GM19043 (cell line): ENCODE measurements at regions not wholly inside any gene's neighbourhood (a gene's known extent, or its start where the extent isn't known, plus 50 kb on each side); places are given as distances from the start of the nearest gene placed in this dataset.

Experiments used
- ATAC-seq: cut with Tn5 transposase; IDR thresholded peaks from one replicate; pipeline ENCODE4 v1.9.1; 2021; ENCODE audit warnings: low read depth; ENCODE audit not compliant: unreplicated experiment

DNA sequence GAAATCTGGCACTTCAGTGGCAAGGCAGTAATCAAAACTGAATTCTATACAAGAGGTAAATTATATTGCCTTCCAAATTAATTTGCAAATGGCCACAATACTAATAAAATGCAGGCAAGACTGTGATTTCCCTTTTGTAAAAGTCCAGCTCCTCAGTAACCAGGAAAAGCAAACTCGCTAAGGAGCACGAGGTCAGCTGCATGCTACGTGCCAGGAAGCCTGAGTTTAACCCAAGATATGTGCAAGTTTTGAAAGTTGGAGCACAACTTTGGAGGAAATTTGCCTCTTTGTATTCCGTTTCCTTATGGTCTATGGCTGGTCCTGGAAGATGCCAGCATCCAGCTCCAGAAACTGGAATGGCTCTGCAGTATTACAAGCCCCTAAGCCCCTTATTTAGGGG lies 226.8 kb upstream of the DYNLRB2 start:
- no peak for ATAC-seq

DNA sequence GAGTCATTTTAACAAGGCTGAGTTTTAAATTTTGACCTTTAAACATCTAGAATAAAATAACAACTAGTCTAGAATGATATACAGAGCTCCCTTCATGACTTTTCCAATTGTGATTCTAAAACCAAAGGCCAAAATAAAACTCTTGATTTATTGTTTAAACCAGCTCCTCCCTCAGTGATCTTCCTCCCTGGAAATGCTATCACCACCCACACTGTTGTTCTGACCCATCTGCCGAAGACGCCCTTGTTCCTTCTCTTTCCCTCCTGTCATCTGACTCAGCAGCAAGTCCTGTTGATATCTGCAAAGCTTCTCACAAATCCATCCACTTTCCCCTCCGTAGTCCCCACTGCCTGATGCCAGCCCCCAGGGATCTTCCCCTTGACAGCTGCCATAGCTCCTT lies 231.6 kb upstream of the DYNLRB2 start:
- no peak for ATAC-seq

DNA sequence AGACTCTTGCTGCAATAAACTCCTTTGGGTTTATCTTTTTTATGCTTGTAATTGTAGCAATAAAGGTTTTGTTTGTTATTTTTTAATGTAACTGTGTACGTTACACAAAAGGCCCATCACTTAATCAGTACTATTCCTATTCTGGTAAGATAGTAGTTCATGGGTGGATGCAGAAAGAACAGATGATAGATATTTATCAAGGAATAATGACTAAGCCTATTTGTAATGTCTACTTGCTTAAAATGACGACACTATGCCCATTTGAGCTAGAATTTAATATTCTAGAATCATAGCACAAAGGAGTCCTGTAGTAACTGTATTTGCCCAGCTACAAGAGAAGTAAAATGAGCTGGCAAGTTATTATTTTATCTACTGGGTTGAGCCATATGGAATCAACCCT lies 235.4 kb upstream of the DYNLRB2 start:
- no peak for ATAC-seq

DNA sequence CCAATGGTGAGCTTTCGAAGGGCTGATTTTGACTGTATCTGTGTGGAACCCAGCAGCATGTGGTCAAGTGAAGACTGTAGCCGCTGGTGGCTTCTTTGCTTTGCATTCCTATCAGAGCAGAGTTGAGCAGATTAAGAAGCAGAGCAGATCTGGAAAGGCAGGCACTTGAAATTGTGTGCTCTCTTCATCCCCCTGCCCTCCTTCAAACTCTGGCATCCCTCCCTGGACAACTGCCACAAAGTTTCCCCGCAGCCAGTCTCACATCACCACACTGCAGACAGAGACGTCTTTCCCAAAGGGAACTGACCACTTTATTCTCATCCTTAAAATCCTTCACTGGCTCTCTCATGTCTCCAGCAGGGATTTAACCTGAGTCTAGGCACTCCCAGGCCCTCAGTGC lies 237.1 kb upstream of the DYNLRB2 start:
- ATAC-seq: no peak

DNA sequence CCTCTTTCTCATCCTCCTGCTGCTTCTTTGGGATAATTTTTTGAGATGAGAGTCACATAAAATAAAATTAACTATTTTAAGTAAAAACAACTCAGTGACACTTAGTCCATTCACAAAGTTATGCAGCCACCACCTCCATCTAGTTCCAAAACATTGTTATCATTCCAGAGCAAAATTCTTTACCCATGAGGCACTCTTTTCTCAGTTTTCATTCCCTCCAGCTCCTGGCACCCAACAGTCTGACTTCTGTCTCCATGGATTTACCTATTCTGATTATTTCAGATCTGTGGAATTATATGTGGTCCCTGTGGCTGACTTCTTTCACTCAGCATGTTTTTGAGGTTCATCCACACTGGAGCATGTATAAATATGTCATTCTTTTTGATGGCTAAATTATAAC lies 239.9 kb upstream of the DYNLRB2 start:
- ATAC-seq: no peak

DNA sequence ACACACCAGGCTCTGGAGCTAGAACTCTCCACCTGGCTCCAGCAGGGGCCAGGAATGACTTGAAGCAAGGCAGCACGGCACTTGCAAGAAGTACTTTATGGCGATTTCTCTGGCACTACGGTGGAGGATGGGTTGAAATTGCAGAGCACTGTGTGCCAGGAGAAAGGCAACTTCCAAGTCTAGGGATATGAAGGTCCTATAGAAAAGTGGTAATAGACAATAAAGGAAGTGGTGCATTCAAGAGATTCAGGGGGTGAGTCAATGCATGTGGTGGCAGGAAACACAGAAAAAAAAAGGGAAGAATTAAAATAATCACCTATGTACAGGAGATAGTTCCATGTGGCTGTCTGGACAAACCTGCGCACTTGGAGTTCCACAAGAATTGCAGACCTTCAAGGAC lies 240.3 kb upstream of the DYNLRB2 start:
- ATAC-seq: no peak

DNA sequence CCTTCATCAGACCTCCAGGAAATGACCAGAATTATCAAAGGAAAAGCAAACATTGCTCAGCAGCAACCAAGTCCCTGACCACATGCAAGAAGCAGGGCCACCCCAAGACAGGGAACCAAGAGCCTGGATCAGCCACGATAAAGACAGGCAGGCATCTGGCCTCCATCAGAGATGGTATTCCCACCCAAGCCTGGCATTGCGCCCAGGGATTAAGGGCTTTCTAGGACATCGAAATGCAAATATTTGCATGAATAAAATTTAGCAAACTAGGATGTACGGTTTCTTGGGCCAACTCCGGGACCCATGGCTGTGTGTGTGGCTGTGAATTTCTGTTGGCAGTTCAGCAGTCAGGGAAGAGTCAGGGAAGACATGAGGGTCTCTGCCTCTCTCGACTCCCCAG lies 241.4 kb upstream of the DYNLRB2 start:
- no peak for ATAC-seq

DNA sequence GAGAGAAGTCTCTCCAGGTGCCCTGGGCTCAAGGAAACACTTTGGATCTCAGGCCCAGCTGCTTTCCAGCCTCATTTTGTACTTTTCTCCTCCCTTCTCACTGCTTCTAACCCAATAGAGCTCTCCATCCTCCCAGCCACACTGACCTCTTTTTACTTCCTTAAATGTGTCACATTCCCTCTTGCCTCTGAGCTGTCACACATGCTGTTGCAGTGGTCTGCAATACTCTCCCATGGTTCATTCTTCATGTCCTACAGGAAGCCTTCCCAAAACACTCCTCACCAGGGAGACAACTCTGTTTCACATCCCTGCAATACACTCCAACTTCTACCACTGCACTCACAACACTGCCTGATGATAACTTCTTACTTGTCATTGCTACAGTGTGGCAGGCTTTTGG lies 242.1 kb upstream of the DYNLRB2 start:
- ATAC-seq: no peak

DNA sequence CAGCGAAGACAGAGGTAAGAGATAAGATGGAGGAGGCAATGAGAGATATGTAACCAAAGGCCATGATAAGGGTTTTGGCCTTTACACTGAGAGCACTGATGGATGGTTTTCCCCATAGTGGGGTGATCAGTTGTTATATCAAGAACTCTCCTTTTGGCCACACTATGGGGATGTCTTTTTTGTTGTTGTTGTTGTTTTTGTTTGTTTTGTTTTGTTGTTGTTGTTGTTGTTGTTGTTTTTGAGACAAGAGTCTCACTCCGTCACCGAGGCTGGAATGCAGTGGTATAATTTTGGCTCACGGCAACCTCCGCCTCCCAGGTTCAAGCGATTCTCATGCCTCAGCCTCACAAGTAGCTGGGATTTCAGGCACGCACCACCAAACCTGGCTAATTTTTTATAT lies 244.8 kb upstream of the DYNLRB2 start:
- no peak for ATAC-seq

DNA sequence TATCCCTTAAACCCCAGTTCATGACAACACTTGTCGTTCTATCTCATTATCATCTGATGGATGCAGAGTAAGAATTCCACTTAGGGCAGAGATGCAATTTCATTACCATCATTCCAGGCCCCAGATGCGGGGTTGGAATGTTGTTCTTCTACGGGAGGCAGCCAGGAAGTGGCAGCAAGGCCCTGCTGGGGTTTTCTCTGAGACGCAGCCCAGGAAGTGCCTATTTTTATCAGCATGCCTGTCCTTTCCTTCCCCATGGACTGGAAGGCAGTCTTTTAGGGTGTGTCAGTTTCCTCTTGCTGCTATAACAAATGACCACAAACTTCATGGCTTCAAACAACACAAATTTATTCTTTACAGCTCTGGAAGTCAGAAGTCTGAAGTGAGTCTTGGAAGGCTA lies 246.6 kb upstream of the DYNLRB2 start:
- ATAC-seq: no peak

DNA sequence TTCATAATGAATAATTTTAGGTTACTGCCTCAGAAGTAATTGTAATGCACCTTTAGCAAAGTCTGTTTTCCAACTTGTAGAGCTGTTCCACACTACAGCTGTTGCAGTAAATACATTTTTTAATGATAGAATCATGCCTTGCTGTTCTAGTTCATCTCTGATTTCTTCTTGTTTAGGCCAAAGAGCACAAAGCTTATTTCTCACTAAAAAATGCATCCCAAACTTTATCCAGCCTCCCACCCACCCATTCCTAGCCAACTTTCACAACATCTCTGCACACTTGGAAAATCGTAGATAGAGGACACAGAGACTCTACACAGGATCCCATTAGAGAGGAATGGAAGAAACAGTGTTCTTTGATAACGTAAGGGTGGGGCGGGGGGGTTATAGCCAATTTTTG lies 252.2 kb upstream of the DYNLRB2 start:
- ATAC-seq: no peak

DNA sequence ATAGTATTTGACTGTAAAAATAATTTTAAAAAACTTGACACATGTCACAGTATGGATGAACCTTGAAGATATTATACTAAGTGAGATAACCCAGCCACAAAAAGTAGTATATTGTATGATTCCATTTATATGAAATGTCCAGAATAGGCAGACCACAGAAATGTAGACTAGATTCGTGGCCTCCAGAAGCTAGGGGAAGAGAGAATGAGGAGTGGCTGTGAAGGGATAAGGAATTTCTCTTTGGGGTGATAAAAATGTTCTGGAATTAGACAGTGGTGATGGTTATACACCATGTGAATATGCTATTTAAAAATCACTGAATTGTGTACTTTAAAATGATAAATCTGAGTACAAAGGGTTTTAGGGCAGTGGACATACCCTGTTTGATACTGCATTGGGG lies 253.1 kb upstream of the DYNLRB2 start:
- no peak for ATAC-seq

DNA sequence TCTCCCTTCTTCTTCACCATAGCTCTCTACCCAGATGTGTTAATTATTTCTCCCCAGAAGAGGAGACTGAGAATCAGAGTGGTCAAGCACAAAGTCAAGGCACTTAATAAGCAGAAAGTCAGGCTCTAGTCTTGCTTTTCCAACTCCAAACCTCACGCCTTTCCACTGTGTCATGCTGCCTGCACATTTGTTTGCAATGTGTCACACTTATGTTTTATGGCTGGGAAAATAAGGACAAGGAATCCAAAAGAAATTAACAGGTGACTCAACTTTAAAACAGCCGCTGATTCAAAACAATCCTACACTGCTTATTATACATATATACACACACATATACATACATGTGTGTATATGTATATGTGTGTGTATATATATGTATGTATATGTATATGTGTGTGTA lies 255.7 kb upstream of the DYNLRB2 start:
- no peak for ATAC-seq

DNA sequence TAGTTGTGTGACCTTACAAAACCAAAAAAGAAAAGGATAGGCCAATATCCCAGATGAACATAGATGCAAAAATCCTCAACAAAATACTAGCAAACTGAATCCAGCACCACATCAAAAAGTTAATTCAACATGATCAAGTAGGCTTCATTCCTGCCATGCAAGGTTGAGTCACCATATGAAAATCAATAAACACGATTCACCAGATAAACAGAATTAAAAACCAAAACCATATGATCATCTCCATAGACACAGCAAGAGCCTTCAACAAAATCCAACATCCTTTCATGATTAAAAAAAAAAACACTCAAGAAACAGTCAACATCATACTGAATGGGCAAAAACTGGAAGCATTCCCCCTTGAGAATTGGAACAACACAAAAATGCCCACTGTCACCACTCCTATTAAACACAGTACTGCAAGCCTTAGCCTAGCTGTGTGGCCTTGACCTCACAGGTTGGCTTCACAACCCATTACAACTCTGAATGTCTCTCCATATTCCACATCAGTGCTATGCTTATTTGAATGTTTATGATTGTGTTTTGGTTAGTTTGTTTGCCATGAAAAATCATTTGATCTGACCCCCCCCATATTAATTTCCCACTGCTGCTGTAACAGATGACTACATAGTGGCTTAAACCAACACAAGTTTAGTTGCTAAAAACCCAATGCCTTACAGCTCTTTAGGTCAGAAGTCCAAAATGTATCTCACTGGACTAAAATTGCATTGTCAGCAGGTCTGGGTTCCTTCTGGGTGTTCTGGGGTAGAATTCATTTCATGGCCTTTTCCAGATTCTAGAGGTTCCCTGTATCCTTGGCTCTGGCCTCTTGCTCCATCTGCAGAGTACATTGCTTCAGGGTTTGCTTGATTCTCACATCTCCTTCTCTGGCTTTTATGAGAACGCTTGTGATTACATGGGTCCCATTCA lies 257.1 kb upstream of the DYNLRB2 start:
- ATAC-seq: no peak

DNA sequence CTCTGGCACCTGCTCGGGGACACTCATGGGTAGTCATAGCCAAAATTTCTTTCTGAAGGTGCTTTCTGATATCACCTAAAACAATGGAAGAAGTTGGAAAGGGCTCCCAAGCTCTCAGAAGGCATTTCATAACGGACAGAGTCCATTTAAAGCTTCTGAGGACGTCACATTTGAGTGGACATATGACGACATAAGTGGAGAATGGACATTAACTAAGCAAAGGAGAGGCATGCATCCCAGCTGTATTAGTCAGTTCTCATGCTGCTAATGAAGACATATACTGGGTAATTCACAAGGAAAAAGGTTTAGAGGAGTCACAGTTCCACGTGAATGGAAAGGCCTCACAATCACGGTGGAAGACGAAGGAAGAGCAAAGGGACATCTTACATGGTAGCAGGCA lies 260.2 kb upstream of the DYNLRB2 start:
- ATAC-seq: no peak

DNA sequence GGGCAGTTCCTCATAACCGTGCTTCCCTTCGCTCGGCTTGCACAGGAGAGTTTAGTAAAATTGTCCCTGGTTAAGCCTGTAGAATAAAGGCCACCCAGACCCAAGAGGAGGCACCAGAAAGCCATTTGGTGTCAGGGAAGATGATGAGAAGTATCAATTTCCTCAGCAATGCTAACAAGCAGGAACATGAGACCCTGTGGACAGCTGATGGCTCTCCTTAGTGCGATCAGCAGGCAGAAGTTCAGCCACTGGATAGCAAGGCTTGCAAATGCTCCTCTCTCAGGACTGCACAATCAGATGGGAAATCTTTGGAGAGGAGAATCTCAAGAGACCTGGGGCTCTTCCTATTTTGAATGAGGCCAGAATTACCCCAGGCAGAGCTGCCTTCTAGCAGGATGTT lies 261.1 kb upstream of the DYNLRB2 start:
- ATAC-seq: no peak

DNA sequence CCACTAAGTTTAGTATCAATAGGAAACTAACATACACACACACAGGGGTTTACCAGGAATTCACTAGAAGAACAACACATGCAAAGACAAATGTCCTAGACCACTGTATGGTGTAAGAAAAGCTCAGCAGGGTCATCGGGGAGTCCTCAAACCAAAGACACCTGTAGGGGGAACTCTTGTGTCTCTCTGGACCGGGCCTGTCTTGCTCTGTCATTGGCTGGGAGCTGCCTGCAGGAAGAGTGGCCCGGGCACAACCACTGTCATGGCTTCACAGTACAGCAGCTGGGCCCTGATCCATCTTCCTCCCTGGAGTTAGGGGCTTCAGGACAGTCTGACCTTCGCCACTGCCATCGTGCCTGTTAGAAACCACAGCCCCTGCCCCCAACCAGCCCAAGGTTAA lies 263.6 kb upstream of the DYNLRB2 start:
- no peak for ATAC-seq

DNA sequence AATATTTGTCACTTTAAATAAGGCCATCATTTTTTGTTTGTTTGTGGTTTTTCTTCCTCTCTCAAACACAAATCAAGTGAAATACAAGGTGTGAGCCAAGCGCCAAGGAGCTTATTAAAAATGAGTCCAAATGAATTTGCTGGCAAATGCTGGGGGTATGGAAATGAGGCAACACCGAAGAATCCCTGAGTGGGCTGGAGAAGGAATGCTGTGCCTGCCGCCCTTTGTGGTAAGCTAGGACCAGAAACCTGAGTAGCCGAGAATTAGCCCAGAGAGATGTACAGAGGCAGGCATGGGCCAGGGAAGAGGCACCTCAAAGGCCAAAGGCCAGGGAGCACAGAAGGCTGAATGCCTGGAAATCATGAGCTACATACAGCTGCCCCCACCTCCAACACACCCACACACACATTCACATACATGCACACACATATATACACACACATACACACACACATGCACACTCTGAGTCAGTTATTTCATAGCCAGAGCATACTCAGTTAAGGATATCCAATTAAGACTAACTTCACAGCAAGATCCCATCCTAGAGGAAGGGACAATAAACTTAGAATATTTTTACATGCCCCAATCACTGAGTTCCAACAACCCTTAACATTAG lies 266.1 kb upstream of the DYNLRB2 start:
- ATAC-seq: no peak

DNA sequence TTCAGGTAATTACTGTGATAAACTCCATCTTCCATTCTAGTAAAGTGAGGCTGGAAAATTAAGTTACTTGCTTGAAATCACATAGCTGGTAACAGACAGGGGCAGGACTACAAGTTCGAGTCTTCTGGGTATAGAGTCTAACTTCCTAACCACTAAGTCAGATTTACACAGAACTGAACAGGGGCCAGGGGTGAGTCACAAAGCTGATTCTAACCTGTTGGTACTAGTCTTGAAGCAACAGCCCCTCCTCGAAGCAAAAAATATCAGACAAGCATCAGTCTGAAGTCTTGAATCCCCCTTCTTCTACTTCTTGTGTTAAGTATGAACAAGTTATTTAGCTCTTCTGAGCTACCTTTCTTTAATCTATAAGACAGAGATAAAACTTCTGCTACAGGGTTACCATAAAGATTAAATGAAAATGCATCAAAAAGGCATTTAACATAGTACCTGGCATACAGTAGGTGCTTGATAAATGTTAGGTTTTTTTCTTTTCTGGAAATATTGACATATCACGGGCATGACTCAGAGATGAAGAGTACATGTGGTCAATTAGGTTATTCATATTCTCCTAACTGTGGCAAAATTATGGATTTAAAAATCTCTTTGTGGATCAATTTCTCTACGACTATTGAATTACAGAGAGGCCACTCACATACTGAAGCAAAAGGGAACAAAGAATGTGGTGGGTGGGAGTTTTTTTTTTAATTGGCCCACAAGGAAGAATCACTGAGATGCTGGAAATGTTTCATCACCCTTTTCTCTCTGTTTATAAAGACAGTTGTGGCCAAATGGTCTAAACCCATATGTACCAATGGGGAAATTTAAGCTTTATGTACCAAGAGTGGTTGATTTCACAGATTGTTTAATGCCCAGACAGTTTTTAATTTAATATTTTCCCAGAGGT lies 266.9 kb upstream of the DYNLRB2 start:
- no peak for ATAC-seq

DNA sequence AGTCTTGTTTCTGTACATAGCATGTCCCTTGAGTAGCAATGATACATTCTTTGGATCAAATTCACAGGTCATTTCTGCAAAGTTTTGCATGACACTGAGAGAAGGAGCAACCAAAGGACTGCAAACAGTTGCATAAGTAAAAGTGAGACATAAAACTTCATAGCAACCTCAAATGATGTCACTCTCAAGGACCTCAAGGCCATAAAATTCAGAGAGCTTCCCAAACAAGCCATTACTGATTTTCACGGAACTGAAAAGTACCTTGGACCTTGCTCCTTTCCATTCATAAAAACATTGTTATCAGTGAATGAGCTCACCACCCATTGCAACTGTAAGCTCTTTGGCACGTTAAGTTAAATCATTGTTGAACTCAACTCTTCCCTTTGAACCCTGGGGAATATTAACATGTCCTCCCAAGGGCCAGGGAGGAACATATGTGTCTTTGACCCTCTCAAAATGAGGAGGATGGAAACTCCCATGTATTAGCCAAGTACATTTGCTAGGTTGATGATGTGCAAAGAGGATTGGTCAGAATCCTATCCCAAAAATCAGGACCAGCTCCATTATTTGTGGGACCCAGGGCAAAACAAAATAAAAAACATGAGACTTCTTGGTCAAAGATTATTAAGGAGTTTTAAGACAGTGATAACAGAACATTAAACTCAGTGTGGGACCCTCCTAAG lies 275.0 kb upstream of the DYNLRB2 start:
- no peak for ATAC-seq
